ENCODE measurements at regions not wholly inside any gene's neighbourhood (a gene's known extent, or its start where the extent isn't known, plus 50 kb on each side); places are given as distances from the start of the nearest gene placed in this dataset.

DNA sequence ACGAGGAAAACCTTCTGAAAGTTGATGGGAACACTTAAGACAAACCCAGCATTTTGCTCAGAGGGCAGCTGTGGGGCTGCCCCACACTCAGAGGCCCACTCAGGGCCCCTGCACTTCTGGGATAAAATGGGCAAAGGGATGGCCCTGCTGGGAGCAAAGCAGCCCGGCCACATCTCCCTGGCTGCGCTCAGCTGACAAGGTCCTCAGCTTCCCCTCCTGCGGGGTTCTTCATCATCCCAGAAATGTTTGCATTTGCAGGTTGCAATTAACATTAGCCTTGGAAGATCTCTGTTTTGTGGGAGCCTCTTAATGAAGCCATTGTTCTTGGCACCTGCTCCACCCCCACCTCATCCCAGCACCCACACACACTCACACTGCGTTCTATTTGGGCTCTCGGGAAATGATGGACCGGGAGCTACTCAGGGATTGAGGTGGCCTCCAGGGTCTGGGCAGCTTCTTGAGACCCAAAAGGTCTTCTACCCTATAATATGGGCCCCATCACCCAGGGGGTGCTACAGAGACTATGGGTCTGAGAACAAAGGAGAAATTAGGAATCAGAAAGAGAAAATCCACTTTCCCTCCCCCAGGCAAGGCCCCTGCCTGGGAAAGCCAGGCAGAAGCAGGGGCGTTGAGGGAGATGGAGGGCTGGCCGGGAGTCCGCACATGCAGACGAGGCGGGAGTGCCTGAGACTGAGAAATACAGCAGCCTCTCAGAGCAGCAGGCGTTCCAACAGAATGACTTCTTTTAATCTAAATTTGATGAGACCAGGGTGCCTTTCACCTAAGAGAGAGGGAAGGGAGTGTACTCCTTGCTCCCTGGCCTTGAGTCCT is 53.7 kb upstream of the RPL38 start:
- DNase-seq, result no peak

- no peak for DNase-seq
Observed at GRCh38 chr17:74150428-74151025, 53.0 kb upstream of the RPL38 start.

DNA sequence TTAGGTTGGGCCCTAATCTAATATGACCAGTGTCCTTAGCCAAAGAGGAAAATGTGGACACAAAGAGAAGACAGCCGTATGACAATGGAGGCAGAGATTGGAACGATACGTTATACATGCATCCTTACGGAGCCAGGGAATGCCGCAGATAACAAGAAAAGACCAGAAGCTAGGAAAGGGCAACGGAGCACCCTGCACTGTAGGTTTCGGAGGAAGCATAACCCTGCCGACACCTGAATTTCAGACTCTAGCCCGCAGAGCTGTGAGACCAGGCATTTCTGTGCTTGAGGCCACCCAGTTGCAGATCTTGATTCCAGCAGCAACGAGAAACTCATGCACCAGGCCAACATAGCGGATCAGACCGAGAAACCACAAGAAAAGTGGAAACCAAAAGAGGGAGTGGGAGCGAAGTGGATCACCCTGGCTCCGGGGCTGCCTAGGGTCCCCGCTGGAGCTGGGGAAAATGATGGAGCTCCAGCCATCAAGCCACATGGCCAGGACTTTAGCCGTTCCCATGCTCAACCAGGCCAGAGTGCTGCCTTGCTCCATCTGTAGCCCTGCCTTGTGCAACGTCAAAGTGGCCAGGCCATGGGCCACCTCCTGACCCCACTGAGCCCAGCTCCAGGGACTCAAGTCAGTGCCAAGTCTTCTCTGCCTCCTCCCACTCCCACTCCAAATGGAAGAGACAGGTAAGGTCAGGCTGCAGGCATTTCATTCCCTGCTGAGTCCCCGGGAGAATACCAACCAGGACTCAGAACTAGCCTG is 51.7 kb upstream of the RPL38 start:
- no peak for DNase-seq

GRCh38 chr17:74152591-74153455 is 50.7 kb upstream of the RPL38 start:
- DNase-seq, result no peak

- no peak for DNase-seq
Observed at GRCh38 chr17:74153456-74153810, 50.0 kb upstream of the RPL38 start.
